ENCODE measurements at regions not wholly inside any gene's neighbourhood (a gene's known extent, or its start where the extent isn't known, plus 50 kb on each side); places are given as distances from the start of the nearest gene placed in this dataset.

GRCh38 chr2:4690913-4691312 lies 987.5 kb downstream of the DCDC2C start:
- ATAC-seq (ENCODE audit: low read depth) = no peak
- no peak for TF ChIP-seq CTCF (IDR thresholded peaks at IDR 0.05; ENCODE audit: poor library complexity, severe bottlenecking)
- H3K36me3 ChIP-seq (ENCODE audit: low read depth) = no peaks in the 10 kb centered on the region

GRCh38 chr2:4693266-4693665 lies 989.9 kb downstream of the DCDC2C start:
- H3K4me3 ChIP-seq (ENCODE audit: severe bottlenecking) = no peak overlapping the region
- no peak for ATAC-seq (ENCODE audit: low read depth)
- DNase-seq (ENCODE audit: low spot score) = no peak
- no peak for TF ChIP-seq CTCF (IDR thresholded peaks at IDR 0.05; ENCODE audit: poor library complexity, severe bottlenecking)
- no peaks in the 10 kb centered on the region for H3K4me1 ChIP-seq (ENCODE audit: insufficient read depth, poor library complexity, severe bottlenecking)
- H3K27ac ChIP-seq (ENCODE audit: poor library complexity, severe bottlenecking) = no peak overlapping the region
- no peaks in the 10 kb centered on the region for H3K27me3 ChIP-seq (ENCODE audit: insufficient read depth, poor library complexity, severe bottlenecking)
- no peaks in the 10 kb centered on the region for H3K36me3 ChIP-seq (ENCODE audit: low read depth)
- H3K9me3 ChIP-seq (ENCODE audit: severe bottlenecking) = no peaks in the 10 kb centered on the region

More at GRCh38 chr2:4690913-4691312, 987.5 kb downstream of the DCDC2C start:
- no peaks in the 10 kb centered on the region for H3K27me3 ChIP-seq (ENCODE audit: insufficient read depth, poor library complexity, severe bottlenecking)
- no peak overlapping the region for H3K4me3 ChIP-seq (ENCODE audit: severe bottlenecking)
- H3K27ac ChIP-seq (ENCODE audit: poor library complexity, severe bottlenecking) = no peak overlapping the region
- H3K4me1 ChIP-seq (ENCODE audit: insufficient read depth, poor library complexity, severe bottlenecking) = no peaks in the 10 kb centered on the region
- no peaks in the 10 kb centered on the region for H3K9me3 ChIP-seq (ENCODE audit: severe bottlenecking)
- DNase-seq (ENCODE audit: low spot score) = no peak

- no peaks in the 10 kb centered on the region for H3K4me1 ChIP-seq (ENCODE audit: insufficient read depth, poor library complexity, severe bottlenecking)
- no peak for ATAC-seq (ENCODE audit: low read depth)
- H3K27ac ChIP-seq (ENCODE audit: poor library complexity, severe bottlenecking) = no peak overlapping the region
These were observed 992.0 kb downstream of the DCDC2C start for GRCh38 chr2:4695281-4695861.

DNA sequence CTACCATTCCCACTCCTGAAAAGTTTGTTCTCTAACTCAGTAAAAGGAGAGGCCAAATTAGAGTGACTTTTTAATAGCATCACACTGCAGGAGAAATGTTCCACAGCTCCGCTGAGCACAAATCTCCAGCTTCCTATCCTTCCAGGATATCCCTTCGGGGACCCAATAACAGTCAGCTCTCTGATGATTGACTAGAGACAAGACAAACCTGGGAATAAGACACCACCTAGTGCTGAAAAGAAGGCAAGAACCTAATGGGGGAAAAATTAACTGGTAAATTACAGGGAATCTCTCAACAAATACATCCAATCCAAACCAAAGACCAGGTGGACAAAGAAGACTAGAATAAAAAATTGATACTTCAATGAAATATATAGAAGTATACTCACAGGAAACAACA lies 977.1 kb upstream of the SOX11 start:
- no peaks in the 10 kb centered on the region for H3K36me3 ChIP-seq (ENCODE audit: low read depth)
- no peaks in the 10 kb centered on the region for H3K4me1 ChIP-seq (ENCODE audit: insufficient read depth, poor library complexity, severe bottlenecking)
- H3K9me3 ChIP-seq (ENCODE audit: severe bottlenecking) = peaks cover 2% of the 10 kb centered on the region
- no peak overlapping the region for H3K4me3 ChIP-seq (ENCODE audit: severe bottlenecking)
- no peak overlapping the region for H3K27ac ChIP-seq (ENCODE audit: poor library complexity, severe bottlenecking)
- DNase-seq (ENCODE audit: low spot score) = no peak
- peak; percentile 24 for TF ChIP-seq CTCF (IDR thresholded peaks at IDR 0.05; ENCODE audit: poor library complexity, severe bottlenecking)
- no peaks in the 10 kb centered on the region for H3K27me3 ChIP-seq (ENCODE audit: insufficient read depth, poor library complexity, severe bottlenecking)
- ATAC-seq (ENCODE audit: low read depth) = peak; percentile 31; the same call in 1 of the 3 replicates

More at GRCh38 chr2:4695281-4695861, 992.0 kb downstream of the DCDC2C start:
- Histone ChIP-seq H3K9me3 (ENCODE audit: severe bottlenecking) (no peaks in the 10 kb centered on the region), H3K4me3 (ENCODE audit: severe bottlenecking) (no peak overlapping the region), H3K36me3 (ENCODE audit: low read depth) (no peaks in the 10 kb centered on the region), H3K27me3 (ENCODE audit: insufficient read depth, poor library complexity, severe bottlenecking) (no peaks in the 10 kb centered on the region)
- no peak for TF ChIP-seq CTCF (IDR thresholded peaks at IDR 0.05; ENCODE audit: poor library complexity, severe bottlenecking)
- DNase-seq (ENCODE audit: low spot score) = no peak

GRCh38 chr2:4718777-4719176 lies 973.4 kb upstream of the SOX11 start:
- DNase-seq (ENCODE audit: low spot score) = no peak
- Histone ChIP-seq H3K4me3 (ENCODE audit: severe bottlenecking) (no peak overlapping the region), H3K4me1 (ENCODE audit: insufficient read depth, poor library complexity, severe bottlenecking) (no peaks in the 10 kb centered on the region), H3K27ac (ENCODE audit: poor library complexity, severe bottlenecking) (no peak overlapping the region), H3K27me3 (ENCODE audit: insufficient read depth, poor library complexity, severe bottlenecking) (no peaks in the 10 kb centered on the region), H3K36me3 (ENCODE audit: low read depth) (no peaks in the 10 kb centered on the region), H3K9me3 (ENCODE audit: severe bottlenecking) (peaks cover 2% of the 10 kb centered on the region)
- TF ChIP-seq CTCF (IDR thresholded peaks at IDR 0.05; ENCODE audit: poor library complexity, severe bottlenecking) = no peak
- no peak for ATAC-seq (ENCODE audit: low read depth)
